DOHH2 (cell line): ENCODE measurements at regions not wholly inside any gene's neighbourhood (a gene's known extent, or its start where the extent isn't known, plus 50 kb on each side); places are given as distances from the start of the nearest gene placed in this dataset.

ENCODE experiments used
- EZH2phosphoT487 ChIP-seq: fragments of 200-600 bp; sonication (generic); IDR thresholded peaks from 2 replicates; pipeline ENCODE4 v1.6.1; 2017; ENCODE audit warnings: borderline replicate concordance, mild to moderate bottlenecking, antibody characterized with exemption, low read length, moderate library complexity, mixed read lengths
- TF ChIP-seq, protein P1 (sequence below): fragments of 200-600 bp; sonication (generic); IDR thresholded peaks from one replicate; pipeline ENCODE4 v1.5.1; 2014; ENCODE audit warnings: antibody characterized with exemption, mild to moderate bottlenecking, low read depth, low read length; ENCODE audit not compliant: poor library complexity, severe bottlenecking

DNA sequence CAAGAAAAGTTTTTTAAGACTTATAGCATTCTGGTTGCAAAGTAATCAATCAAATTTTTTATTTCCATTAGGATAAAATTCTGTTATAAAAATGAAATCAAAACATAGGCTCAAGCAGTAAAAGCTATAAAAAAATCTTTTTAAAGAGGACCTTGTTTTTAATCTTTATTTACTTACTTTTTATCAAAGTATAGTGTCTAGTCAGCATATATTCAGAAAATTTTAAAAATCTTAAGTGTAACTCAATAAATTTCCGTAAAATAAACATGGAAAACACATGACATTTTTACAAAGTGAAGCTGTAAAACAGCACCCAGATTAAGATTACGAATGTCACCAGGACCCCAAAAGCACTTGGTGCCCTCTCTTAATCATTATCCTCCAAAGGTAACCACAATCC, 302.4 kb downstream of the TMEM161B start:
- TF ChIP-seq, protein P1, sequence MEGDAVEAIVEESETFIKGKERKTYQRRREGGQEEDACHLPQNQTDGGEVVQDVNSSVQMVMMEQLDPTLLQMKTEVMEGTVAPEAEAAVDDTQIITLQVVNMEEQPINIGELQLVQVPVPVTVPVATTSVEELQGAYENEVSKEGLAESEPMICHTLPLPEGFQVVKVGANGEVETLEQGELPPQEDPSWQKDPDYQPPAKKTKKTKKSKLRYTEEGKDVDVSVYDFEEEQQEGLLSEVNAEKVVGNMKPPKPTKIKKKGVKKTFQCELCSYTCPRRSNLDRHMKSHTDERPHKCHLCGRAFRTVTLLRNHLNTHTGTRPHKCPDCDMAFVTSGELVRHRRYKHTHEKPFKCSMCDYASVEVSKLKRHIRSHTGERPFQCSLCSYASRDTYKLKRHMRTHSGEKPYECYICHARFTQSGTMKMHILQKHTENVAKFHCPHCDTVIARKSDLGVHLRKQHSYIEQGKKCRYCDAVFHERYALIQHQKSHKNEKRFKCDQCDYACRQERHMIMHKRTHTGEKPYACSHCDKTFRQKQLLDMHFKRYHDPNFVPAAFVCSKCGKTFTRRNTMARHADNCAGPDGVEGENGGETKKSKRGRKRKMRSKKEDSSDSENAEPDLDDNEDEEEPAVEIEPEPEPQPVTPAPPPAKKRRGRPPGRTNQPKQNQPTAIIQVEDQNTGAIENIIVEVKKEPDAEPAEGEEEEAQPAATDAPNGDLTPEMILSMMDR: no peak
- TF ChIP-seq EZH2phosphoT487: no peak
